T-helper 1 cell treated with Interleukin-12 subunit alpha and Interleukin-12 subunit beta and Interleukin-4 antibody, amounts not matched to agents 30 ng/mL and 1 ng/mL, for 36 hours (primary cell): ENCODE measurements at regions not wholly inside any gene's neighbourhood (a gene's known extent, or its start where the extent isn't known, plus 50 kb on each side); places are given as distances from the start of the nearest gene placed in this dataset.
"Not testable (repeated sequence)": the region's sequence is repeated elsewhere in the genome, so short reads cannot be mapped to it uniquely, and the experiment has no call there.

Source experiments
- intact Hi-C: fragments of 100-400 bp; cut with micrococcal nuclease; formaldehyde crosslinking; loops from one replicate; pipeline ENCODE4 v1.15.1; 2024

- intact Hi-C loops = not testable (repeated sequence)
Observed at GRCh38 chr9:103237571-103238109, 242.5 kb downstream of the CYLC2 start.

- intact Hi-C loops = no loop called here
Observed at GRCh38 chr9:103242025-103242424, 246.9 kb downstream of the CYLC2 start.

GRCh38 chr9:103242486-103242885 is 247.4 kb downstream of the CYLC2 start:
- intact Hi-C loops = no loop called here

- intact Hi-C loops = no loop called here
Observed at GRCh38 chr9:103243553-103243952, 248.4 kb downstream of the CYLC2 start.

- intact Hi-C loops = no loop called here
Observed at GRCh38 chr9:103245369-103245768, 250.2 kb downstream of the CYLC2 start.

- intact Hi-C loops = no loop called here
Observed at GRCh38 chr9:103261951-103262350, 266.8 kb downstream of the CYLC2 start.

- intact Hi-C loops = loop anchor here (5.0 kb wide), 1 partner anchor 44 kb away; no protein-coding TSS in a partner anchor
Observed at GRCh38 chr9:103266064-103266463, 270.9 kb downstream of the CYLC2 start.

- intact Hi-C loops = no loop called here
Observed at GRCh38 chr9:103277240-103277639, 282.1 kb downstream of the CYLC2 start.

GRCh38 chr9:103281126-103281525 is 286.0 kb downstream of the CYLC2 start:
- intact Hi-C loops = no loop called here

GRCh38 chr9:103287361-103287760 is 292.2 kb downstream of the CYLC2 start:
- intact Hi-C loops = no loop called here

- intact Hi-C loops = no loop called here
Observed at GRCh38 chr9:103296189-103296588, 301.1 kb downstream of the CYLC2 start.

- intact Hi-C loops = no loop called here
Observed at GRCh38 chr9:103301051-103301450, 305.9 kb downstream of the CYLC2 start.

- intact Hi-C loops = no loop called here
Observed at GRCh38 chr9:103304797-103305196, 309.7 kb downstream of the CYLC2 start.

GRCh38 chr9:103319979-103320378 is 324.8 kb downstream of the CYLC2 start:
- intact Hi-C loops = no loop called here

- intact Hi-C loops = no loop called here
Observed at GRCh38 chr9:103323699-103324098, 328.6 kb downstream of the CYLC2 start.

- intact Hi-C loops = no loop called here
Observed at GRCh38 chr9:103335461-103335860, 340.3 kb downstream of the CYLC2 start.

- intact Hi-C loops = no loop called here
Observed at GRCh38 chr9:103355000-103355399, 359.9 kb downstream of the CYLC2 start.

GRCh38 chr9:103357980-103358379 is 362.8 kb downstream of the CYLC2 start:
- intact Hi-C loops = not testable (repeated sequence)

- intact Hi-C loops = loop anchor here (2.0 kb wide), 1 partner anchor 21 kb away; no protein-coding TSS in a partner anchor
Observed at GRCh38 chr9:103361906-103362305, 366.8 kb downstream of the CYLC2 start.

GRCh38 chr9:103362986-103363385 is 367.9 kb downstream of the CYLC2 start:
- intact Hi-C loops = no loop called here

GRCh38 chr9:103364753-103365152 is 369.6 kb downstream of the CYLC2 start:
- intact Hi-C loops = no loop called here

GRCh38 chr9:103371152-103371551 is 376.0 kb downstream of the CYLC2 start:
- intact Hi-C loops = no loop called here

- intact Hi-C loops = no loop called here
Observed at GRCh38 chr9:103372828-103373227, 377.7 kb downstream of the CYLC2 start.

GRCh38 chr9:103377667-103378066 is 382.5 kb downstream of the CYLC2 start:
- intact Hi-C loops = no loop called here
